ENCODE measurements at regions not wholly inside any gene's neighbourhood (a gene's known extent, or its start where the extent isn't known, plus 50 kb on each side); places are given as distances from the start of the nearest gene placed in this dataset.

DNA sequence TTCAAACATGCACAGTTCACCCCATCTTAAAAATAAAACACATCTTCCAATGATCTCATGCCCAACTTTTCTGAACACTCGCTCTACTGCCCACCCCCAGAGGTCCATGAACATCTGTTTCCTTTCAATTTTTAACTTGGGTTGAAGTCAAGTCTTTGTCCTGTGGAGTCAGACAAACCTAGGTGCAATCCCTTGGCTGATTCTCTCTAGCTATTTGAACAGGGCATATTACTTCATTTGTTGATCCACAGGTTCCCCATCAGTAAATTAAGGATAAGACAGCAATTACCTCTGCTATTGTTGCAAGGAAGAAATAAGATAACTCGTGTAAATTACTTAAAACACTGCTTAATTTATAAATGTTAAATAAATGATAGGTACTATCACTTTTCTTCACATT is 180.1 kb downstream of the CNTN3 start:
- Mint-ChIP-seq H3K9me3 (peaks cover 0 to 10% (median 6%) of the 10 kb centered on the region in 7 donors), H3K27ac (no peak overlapping the region), H3K4me1 (no peaks in the 10 kb centered on the region), H3K36me3 (no peaks in the 10 kb centered on the region), H3K27me3 (ENCODE audit: low read depth in 3 of 3) (peaks cover 0 to 2% (median 0%) of the 10 kb centered on the region in 3 donors), H3K4me3 (no peak overlapping the region)
- Histone ChIP-seq H3K9me3 (replicated peaks in 1 of 2; ENCODE audit: control insufficient read depth in 1 of 2, insufficient read depth in 1 of 2, low read length in 2 of 2) (no peaks in the 10 kb centered on the region), H3K36me3 (replicated peaks in 1 of 2; ENCODE audit: control insufficient read depth in 1 of 2, insufficient read depth in 2 of 2, low read length in 2 of 2) (no peaks in the 10 kb centered on the region), H3K27me3 (ENCODE audit: control insufficient read depth in 2 of 2, insufficient read depth in 2 of 2, low read length in 2 of 2) (no peaks in the 10 kb centered on the region), H3K79me2 (ENCODE audit: insufficient read depth, low read length) (no peaks in the 10 kb centered on the region), H3K4me2 (replicated peaks; ENCODE audit: extremely low read depth, low read length, poor library complexity, severe bottlenecking) (no peak overlapping the region), H4K20me1 (ENCODE audit: insufficient read depth, low read length) (no peaks in the 10 kb centered on the region), H2AFZ (ENCODE audit: insufficient read depth, low read depth, low read length, poor library complexity, severe bottlenecking) (no peak overlapping the region), H3K27ac (ENCODE audit: low read depth in 1 of 2, low read length in 2 of 2) (no peak overlapping the region), H3K9ac (ENCODE audit: insufficient read depth, low read length, poor library complexity, severe bottlenecking) (no peak overlapping the region), H3K4me3 (replicated peaks in 1 of 3; ENCODE audit: low read depth in 2 of 3, low read length in 3 of 3) (no peak overlapping the region), H3K4me1 (ENCODE audit: control insufficient read depth in 1 of 2, insufficient read depth in 2 of 2, low read length in 2 of 2) (no peaks in the 10 kb centered on the region)
- TF ChIP-seq, protein P1, sequence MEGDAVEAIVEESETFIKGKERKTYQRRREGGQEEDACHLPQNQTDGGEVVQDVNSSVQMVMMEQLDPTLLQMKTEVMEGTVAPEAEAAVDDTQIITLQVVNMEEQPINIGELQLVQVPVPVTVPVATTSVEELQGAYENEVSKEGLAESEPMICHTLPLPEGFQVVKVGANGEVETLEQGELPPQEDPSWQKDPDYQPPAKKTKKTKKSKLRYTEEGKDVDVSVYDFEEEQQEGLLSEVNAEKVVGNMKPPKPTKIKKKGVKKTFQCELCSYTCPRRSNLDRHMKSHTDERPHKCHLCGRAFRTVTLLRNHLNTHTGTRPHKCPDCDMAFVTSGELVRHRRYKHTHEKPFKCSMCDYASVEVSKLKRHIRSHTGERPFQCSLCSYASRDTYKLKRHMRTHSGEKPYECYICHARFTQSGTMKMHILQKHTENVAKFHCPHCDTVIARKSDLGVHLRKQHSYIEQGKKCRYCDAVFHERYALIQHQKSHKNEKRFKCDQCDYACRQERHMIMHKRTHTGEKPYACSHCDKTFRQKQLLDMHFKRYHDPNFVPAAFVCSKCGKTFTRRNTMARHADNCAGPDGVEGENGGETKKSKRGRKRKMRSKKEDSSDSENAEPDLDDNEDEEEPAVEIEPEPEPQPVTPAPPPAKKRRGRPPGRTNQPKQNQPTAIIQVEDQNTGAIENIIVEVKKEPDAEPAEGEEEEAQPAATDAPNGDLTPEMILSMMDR (IDR thresholded peaks at IDR 0.05) = no peak
- WGBS (ENCODE audit: insufficient coverage) = 50% methylated on average over 1 of the region's 2 CpGs
- DNase-seq = no peak
- intact Hi-C loops (cut with micrococcal nuclease) = no loop called here

DNA sequence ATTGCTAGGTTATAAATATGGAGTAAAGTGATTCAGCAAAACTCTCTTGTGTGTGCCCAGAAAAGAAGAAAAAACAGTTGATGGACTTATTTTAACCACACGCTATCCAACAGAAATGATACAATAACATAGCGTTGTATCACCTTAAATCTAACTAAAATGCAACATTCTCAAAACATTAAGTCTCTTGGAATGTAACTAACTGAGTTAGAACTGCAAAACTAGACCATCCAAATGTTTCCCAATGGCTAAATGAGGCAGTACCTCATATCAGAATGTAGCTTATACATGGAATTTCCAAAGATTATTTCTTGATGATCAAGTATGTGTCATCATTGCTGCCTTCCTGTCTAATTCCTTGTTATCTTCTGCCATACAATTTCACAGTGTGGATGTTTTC is 187.9 kb downstream of the CNTN3 start:
- Histone ChIP-seq H3K27ac (ENCODE audit: low read depth in 1 of 2, low read length in 2 of 2) (no peak overlapping the region), H3K4me2 (replicated peaks; ENCODE audit: extremely low read depth, low read length, poor library complexity, severe bottlenecking) (no peak overlapping the region), H3K79me2 (ENCODE audit: insufficient read depth, low read length) (no peaks in the 10 kb centered on the region), H3K36me3 (replicated peaks in 1 of 2; ENCODE audit: control insufficient read depth in 1 of 2, insufficient read depth in 2 of 2, low read length in 2 of 2) (no peaks in the 10 kb centered on the region), H3K9me3 (replicated peaks in 1 of 2; ENCODE audit: control insufficient read depth in 1 of 2, insufficient read depth in 1 of 2, low read length in 2 of 2) (no peaks in the 10 kb centered on the region), H4K20me1 (ENCODE audit: insufficient read depth, low read length) (no peaks in the 10 kb centered on the region), H3K4me3 (replicated peaks in 1 of 3; ENCODE audit: low read depth in 2 of 3, low read length in 3 of 3) (no peak overlapping the region), H3K4me1 (ENCODE audit: control insufficient read depth in 1 of 2, insufficient read depth in 2 of 2, low read length in 2 of 2) (no peaks in the 10 kb centered on the region), H3K9ac (ENCODE audit: insufficient read depth, low read length, poor library complexity, severe bottlenecking) (no peak overlapping the region), H3K27me3 (ENCODE audit: control insufficient read depth in 2 of 2, insufficient read depth in 2 of 2, low read length in 2 of 2) (no peaks in the 10 kb centered on the region), H2AFZ (ENCODE audit: insufficient read depth, low read depth, low read length, poor library complexity, severe bottlenecking) (no peak overlapping the region)
- intact Hi-C loops (cut with micrococcal nuclease) = no loop called here
- DNase-seq = no peak
- no CpG with 5 or more reads among the region's 2 CpGs for WGBS (ENCODE audit: insufficient coverage)
- Mint-ChIP-seq H3K9me3 (peaks cover 0 to 5% (median 2%) of the 10 kb centered on the region in 7 donors), H3K27me3 (ENCODE audit: low read depth in 3 of 3) (no peaks in the 10 kb centered on the region), H3K36me3 (no peaks in the 10 kb centered on the region), H3K27ac (no peak overlapping the region), H3K4me1 (no peaks in the 10 kb centered on the region), H3K4me3 (no peak overlapping the region)
- TF ChIP-seq, protein P1 (IDR thresholded peaks at IDR 0.05) = no peak

Data from CD14-positive monocyte (primary cell).